ENCODE measurements at regions not wholly inside any gene's neighbourhood (a gene's known extent, or its start where the extent isn't known, plus 50 kb on each side); places are given as distances from the start of the nearest gene placed in this dataset.

- DNase-seq (ENCODE audit: low read depth) = no peak
Measured at GRCh38 chr22:19621373-19622060, 92.8 kb upstream of the SEPTIN5 start.

GRCh38 chr22:19622061-19622441 is 92.3 kb upstream of the SEPTIN5 start:
- DNase-seq (ENCODE audit: low read depth) = no peak

- DNase-seq (ENCODE audit: low read depth) = no peak
Measured at GRCh38 chr22:19625331-19626041, 88.8 kb upstream of the SEPTIN5 start.

- no peak for DNase-seq (ENCODE audit: low read depth)
Measured at GRCh38 chr22:19626042-19626587, 88.2 kb upstream of the SEPTIN5 start.

GRCh38 chr22:19626666-19627065 is 87.6 kb upstream of the SEPTIN5 start:
- no peak for DNase-seq (ENCODE audit: low read depth)

GRCh38 chr22:19628038-19628776 is 86.1 kb upstream of the SEPTIN5 start:
- no peak for DNase-seq (ENCODE audit: low read depth)

- no peak for DNase-seq (ENCODE audit: low read depth)
Measured at GRCh38 chr22:19629331-19629719, 85.0 kb upstream of the SEPTIN5 start.

GRCh38 chr22:19629720-19630419 is 84.4 kb upstream of the SEPTIN5 start:
- peak; percentile 56 for DNase-seq (ENCODE audit: low read depth)

GRCh38 chr22:19630614-19631013 is 83.7 kb upstream of the SEPTIN5 start:
- no peak for DNase-seq (ENCODE audit: low read depth)

- no peak for DNase-seq (ENCODE audit: low read depth)
Measured at GRCh38 chr22:19631899-19632667, 82.2 kb upstream of the SEPTIN5 start.

- no peak for DNase-seq (ENCODE audit: low read depth)
Measured at GRCh38 chr22:19632668-19633148, 81.6 kb upstream of the SEPTIN5 start.

- DNase-seq (ENCODE audit: low read depth) = no peak
Measured at GRCh38 chr22:19634226-19634975, 79.9 kb upstream of the SEPTIN5 start.

GRCh38 chr22:19635644-19636043 is 78.7 kb upstream of the SEPTIN5 start:
- no peak for DNase-seq (ENCODE audit: low read depth)

GRCh38 chr22:19636696-19637407 is 77.5 kb upstream of the SEPTIN5 start:
- no peak for DNase-seq (ENCODE audit: low read depth)

- DNase-seq (ENCODE audit: low read depth) = no peak
Measured at GRCh38 chr22:19637408-19638281, 76.7 kb upstream of the SEPTIN5 start.

GRCh38 chr22:19638282-19639015 is 75.9 kb upstream of the SEPTIN5 start:
- no peak for DNase-seq (ENCODE audit: low read depth)

GRCh38 chr22:19639610-19640135 is 74.6 kb upstream of the SEPTIN5 start:
- no peak for DNase-seq (ENCODE audit: low read depth)

- DNase-seq (ENCODE audit: low read depth) = no peak
Measured at GRCh38 chr22:19640306-19640705, 74.0 kb upstream of the SEPTIN5 start.
